ENCODE measurements at regions not wholly inside any gene's neighbourhood (a gene's known extent, or its start where the extent isn't known, plus 50 kb on each side); places are given as distances from the start of the nearest gene placed in this dataset.

DNA sequence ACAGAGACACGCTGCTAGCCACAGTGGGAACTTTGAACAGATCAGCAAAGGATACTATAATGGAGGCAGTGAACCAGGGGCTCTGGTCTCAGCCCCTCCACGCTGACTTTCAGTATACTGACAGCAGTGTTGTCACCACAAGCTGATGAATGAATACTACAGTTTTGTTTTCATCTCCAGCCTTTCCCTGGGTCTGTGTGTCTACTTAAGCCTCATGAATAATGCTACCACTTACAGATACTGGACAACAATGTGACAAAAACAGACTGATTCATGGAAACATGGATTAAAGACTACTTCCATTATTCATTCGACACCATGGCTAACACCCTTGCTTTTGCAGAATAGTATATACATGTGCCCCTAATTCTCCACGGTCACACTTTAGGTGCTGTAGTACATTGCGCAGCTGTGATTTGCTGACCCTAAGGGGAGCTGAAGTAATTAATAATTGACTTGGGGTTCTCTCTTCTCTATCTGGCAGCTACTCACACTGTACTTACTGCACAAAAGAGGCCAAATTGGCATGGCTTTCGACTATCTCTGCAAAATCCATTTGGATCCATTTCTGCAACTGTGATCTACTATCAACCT lies 203.2 kb upstream of the LYPLAL1 start:
- DNase-seq (ENCODE audit: low spot score) (no peak), FAIRE-seq (no peak)

DNA sequence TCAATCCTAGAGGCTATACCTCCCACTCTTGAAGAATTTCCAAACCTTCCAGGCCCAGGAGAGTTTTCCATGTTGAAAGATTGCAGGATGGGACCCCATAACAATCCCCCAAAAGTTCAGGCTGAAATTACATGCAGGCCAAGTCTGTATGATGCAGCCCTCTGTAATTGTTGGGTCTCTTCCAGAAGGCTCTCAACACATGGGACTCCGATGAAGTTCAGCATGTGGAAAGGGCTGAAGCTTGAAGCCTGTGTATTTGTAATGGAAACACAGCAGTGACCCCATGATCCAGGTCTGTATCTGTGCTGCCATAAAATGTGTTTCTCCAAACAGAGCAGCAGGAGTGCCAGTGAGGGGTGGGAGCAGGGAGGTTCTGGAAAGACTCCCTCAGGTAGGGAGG lies 202.5 kb upstream of the LYPLAL1 start:
- no peak for DNase-seq (ENCODE audit: low spot score)
- no peak for FAIRE-seq

DNA sequence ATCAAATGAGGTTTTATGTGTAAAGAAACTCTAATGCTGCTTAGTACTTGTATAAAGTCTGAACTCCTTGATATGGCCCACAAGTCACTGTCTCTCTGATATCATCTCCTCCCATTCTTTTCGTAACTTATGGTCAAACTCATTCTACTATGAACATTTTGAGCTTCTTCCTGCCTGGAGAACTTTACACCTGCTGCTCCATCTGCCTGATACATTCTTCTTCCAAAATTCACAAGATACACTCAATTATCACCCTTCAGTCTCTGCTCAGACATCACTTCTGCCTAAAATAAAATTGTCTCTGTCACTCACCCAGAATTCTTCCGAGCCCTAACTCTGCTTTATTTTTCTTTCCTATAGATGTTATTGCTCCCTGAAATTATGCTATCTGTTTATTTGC lies 192.8 kb upstream of the LYPLAL1 start:
- FAIRE-seq, result no peak
- no peak for DNase-seq (ENCODE audit: low spot score)

DNA sequence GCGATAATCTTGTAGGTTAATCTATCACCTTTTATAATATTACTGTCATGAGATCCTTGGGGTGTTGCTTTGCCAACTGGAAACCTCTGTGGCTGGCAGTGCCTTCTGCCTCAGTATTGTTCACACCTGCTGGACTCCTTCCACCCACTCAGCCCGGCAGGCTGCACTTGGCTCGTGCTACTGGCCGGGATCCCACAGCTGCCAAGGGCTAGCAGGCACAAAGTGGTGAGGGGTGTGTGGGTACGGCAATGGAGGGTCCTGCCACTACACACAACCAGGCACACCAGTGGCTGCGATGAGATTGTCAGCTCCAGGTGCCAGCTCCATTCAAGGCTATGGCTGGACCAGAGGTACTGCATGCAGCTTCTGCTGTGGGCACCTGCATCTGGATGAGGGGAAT lies 191.2 kb upstream of the LYPLAL1 start:
- DNase-seq (ENCODE audit: low spot score) (no peak), FAIRE-seq (no peak)

DNA sequence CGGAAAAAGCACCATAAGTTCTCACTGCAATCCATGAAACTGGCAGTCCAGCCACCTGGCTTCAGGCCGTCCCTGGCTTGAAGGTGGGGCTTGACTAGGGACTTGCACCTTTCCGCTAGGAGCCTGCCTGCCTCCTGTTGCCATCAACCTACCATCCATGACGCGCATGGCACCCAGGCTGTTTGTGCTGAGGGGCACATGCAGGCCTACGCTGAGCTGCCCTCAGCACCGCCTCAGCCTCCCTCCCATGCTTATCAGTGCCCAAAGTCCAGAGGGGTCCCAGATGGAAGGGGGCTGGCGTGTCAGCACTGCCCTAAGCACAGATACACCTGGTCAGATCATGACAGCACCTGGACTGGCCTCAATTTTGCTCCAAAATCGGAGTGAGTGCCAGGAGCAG lies 190.2 kb upstream of the LYPLAL1 start:
- FAIRE-seq (no peak), DNase-seq (ENCODE audit: low spot score) (no peak)

DNA sequence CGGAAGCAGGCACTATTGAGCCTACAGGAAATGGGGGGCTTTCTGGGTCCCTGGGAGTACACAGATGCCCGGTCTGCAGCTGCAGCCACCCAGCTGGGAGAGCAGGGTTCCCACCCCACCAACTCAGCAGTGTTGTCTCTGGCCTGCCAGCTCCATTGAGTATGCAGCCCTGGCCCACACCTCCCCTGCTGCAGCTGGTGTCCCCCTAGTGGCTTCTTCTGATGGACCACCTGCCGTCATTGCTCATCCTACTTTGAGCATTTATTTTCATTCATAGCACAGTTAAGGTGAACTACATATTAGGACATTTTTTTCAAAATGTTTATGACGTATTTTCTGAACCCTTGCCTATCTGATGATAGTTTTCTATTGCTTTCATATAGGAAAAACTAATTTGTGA lies 189.8 kb upstream of the LYPLAL1 start:
- FAIRE-seq, result no peak

DNA sequence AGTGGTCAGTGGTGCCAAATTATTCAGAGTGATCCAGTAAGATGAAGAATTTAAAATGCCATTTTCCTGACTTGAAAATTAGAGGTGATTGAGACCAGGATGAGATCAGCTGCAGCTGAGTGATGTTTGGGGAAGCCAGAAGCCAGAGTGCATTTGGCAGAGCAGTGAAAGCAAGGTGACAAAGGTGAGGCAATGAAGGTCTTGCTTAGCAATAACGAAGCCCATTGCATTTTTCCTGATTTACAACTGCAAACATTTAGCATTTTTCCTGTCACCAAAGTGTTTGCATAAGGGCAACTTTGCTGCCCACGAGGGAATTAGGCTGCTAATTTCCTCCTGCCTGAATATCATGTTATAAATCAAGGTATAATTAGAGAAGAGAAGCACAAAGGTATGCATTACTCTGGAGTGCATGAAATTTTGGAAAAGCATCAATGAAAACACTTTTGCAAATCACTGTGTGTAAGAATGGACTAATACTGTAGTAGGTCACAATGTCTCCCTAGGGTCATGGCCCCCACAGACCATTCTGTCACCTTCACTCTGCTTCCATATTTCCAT lies 188.2 kb upstream of the LYPLAL1 start:
- no peak for DNase-seq (ENCODE audit: low spot score)

More for the DNA sequence above, 189.8 kb upstream of the LYPLAL1 start:
- DNase-seq (ENCODE audit: low spot score), result no peak

DNA sequence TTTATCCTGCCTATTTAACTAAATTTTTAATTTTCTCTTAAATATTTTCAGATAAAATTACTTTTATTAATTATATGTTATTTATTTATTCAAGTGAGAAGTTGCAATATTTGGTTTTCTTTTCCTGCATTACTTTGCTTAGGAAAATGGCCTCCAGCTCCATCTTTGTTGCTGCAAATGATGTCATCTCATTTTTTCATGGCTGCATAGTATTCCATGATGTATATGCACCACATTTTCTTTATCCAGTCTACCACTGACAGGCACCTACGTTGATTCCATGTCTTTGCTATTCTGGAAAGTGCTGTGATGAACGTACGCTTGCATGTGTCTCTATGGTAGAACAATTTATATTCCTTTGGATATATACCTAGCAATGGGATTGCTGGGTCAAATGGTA lies 186.9 kb upstream of the LYPLAL1 start:
- DNase-seq (ENCODE audit: low spot score) (no peak), FAIRE-seq (no peak)

More for the DNA sequence above, 188.2 kb upstream of the LYPLAL1 start:
- no peak for FAIRE-seq

DNA sequence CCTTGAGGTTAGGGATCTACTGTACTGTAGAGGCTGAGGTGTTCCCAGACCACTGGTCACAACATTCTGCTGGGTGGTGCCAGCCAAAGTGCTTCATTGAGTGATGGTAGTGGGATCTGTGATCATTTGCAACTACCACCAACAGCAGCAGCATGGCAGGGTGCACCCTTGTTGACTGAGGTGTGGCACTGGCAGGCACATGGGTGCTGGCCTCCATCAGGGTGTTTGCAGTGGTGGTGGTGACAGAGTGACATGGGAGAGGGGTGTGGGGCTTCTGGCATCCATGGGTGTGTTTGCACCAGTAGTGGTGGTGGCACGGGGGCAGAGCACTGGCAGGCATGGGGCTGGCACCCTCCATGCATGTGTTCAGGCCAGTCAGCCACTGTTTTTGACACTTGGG lies 183.7 kb upstream of the LYPLAL1 start:
- DNase-seq (ENCODE audit: low spot score) (no peak), FAIRE-seq (peak; percentile 17)

DNA sequence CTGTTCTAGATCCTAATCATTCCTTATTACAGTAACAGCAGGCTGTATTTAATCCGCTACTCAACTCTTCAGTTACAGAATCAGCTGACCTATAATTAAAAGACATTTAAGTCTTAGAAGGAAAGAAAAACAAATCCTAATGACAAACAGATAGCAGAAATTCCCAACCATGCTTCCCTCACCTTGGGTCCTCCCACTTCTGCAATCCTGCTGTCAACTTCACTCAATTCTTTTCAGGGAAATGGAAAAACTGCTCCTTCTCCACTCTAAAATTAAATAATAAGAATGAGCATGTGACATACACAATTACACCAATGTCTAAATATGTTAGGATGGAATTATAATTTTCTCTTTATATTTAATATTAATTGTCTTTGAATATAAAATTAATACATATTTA lies 182.6 kb upstream of the LYPLAL1 start:
- FAIRE-seq (no peak), DNase-seq (ENCODE audit: low spot score) (no peak)

DNA sequence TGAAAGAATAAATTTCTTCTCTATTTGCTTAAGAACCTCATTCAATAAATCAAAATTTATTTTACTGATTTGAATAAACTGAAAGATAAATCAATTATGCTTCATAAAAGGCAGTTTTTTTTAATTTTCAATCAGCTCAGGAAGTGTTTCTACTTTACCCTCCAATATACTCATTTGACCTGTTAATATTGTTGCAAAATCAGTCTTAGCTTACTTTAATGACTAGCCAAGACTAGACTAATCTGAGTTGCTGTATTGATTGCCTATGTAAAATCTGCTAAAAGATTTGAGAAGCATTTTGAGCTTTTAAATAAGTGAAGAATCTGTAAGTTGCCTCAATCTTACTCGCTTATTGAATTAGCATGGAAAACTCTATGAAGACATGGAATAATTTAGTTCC lies 179.1 kb upstream of the LYPLAL1 start:
- FAIRE-seq (no peak), DNase-seq (ENCODE audit: low spot score) (no peak)

DNA sequence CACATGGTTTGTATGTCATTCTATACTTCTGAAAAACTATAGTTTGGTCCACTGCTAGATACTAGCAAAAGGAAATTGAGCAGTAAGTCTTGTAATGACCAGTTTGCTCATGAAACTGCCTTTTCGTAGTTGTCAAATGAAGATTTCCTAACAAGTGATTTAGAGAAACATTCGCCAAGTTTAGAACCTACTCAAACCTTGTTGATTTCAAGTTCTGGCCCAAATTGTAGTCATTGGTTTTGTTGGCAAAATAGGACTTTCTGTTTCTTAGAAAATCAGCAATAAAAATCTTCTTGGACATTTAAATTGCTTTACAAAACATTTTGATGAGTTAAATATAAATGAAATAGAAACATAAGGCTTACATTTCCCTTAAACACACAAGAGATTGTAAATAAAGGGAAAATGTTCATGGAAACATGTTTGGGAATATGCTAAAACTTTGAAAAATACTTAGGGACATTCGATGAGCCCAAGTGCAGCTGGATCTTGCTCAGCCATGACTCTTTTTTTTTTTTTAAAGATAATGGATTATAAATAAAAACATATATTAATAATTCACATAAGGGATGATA lies 178.5 kb upstream of the LYPLAL1 start:
- no peak for FAIRE-seq
- no peak for DNase-seq (ENCODE audit: low spot score)

DNA sequence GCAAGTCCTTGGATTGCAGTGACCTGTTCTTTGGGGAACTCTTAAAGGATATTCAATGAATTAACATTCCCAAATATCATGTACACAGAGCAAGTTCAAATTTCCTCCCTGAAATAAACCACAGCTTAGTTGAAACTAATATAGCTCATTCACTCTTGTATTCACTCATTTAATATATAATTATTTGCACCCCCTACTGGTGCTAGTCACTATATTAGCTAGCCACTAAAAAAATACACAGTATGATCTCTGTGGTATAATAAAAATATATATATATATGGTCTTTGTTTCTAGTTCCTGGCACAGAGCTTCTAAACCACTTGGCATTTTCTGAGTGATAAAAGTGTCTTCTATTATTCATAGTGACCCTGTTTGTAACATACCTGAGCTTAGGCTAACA lies 177.3 kb upstream of the LYPLAL1 start:
- DNase-seq (ENCODE audit: low spot score) (no peak), FAIRE-seq (no peak)

DNA sequence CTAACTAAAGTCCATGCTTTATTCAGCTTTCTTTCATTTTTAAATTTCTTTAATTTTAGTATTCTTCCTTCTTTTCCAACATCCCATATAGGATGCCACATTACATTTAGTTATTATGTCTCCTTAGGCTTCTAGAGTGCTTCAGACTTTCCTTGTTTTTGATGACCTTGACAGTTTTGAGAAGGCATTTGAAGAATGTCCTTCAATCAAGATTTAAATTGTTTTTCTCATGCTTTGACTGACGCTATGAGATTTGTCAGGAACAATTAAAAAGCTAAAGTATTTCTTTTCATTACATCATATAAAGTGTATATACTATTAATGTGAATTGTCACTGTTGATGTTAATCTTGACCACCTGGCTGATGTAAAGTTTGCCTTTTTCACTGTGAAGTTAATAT lies 173.7 kb upstream of the LYPLAL1 start:
- FAIRE-seq, result no peak

DNA sequence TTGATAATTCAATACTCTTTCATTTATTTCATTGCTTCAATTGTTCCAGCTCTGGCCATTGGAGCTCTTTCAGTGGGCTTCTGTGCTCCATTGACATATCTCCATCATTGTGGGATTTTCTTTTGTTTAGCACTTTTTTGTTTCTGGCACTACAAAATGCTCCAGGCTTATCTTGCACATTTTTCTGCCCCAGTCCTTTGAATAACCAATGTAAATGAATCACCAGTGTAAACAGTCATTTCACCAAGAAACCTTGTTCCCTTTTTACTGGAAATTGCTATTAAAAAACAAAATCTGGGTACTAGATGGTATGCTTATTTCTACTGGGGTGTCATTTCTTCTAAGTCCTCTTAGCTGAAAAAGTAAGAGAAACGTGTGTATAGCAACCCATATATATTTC lies 173.0 kb upstream of the LYPLAL1 start:
- FAIRE-seq (no peak), DNase-seq (ENCODE audit: low spot score) (no peak)

More for the DNA sequence above, 173.7 kb upstream of the LYPLAL1 start:
- no peak for DNase-seq (ENCODE audit: low spot score)

DNA sequence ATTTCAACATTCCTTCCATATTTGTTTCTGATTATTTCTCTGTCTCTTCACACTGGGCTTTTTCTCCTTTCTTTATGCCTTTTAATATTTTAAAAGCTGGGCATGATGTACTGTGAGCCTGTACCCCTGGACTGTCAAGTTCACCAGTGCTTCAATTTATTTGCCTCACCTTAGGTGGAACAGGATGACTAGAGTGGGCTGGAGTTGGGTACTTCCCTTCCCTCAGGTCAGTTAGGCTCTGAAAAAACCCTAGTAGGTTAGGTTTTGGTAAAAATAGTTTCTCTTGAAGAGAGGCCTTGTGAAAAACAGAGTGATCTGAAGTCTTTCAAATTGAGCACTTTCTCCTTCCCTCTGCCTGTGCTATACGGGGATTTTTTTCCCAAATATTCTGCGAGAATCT lies 163.0 kb upstream of the LYPLAL1 start:
- no peak for FAIRE-seq
- DNase-seq (ENCODE audit: low spot score), result no peak

DNA sequence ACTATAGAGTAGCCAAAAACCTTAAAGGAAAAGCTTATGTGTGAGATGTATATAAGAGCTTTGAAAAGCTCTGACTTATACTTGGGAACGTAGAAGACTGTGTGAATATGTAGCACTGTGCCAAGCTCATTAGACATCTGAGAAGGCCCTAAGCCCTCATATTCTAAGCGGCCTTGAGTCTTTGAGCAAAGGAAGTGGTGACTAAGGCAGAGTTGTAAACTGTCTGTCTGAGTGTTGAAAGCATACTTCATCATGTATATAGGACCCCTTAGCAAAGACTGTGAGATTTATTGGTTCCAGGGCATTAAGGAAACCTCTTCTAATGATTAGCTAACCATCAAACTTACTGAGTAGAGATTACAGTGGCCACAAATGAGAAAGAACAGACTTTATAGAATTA lies 153.3 kb upstream of the LYPLAL1 start:
- no peak for DNase-seq (ENCODE audit: low spot score)
- FAIRE-seq, result no peak

DNA sequence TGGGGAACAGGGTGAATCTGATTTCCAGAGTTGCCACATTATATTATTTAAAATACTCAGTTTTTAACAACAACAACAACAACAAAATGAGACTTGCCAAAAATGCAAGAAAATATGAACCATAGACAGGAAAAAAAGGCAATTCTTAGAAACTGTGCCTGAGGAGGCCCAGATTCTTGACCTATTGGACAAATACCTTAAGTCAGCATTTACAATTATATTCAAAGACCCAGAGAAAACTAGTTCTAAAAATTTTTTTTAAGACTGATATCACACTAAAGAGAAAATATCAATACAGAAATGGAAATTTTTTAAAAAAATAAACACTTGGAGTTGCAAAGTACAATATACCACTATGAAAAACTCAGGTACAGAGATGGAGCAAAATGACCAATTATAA lies 152.8 kb upstream of the LYPLAL1 start:
- DNase-seq (ENCODE audit: low spot score) (no peak), FAIRE-seq (no peak)

DNA sequence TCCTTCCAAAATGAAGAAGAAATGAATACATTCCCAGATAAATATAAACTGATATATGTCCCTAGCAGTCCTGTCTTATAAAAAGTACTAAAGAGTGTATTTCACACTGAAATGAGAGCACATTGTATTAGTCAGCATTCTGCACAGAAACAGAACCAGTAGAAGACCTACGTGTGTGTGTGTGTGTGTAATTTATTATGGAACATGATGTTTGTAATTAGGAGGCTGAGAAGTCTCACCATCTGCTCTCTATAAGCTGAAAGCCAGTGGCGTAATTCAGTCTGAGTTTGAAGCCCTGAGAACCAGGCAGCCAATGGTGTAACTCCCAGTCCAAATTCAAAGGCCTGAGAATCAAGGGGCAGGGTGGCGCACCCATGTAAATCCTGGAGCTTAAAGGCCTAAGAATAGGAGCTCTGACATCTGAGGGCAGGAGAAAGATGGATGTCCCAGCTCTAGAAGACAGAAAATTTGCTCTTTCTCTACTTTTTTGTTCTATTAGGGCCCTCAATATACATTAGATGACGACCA lies 146.5 kb upstream of the LYPLAL1 start:
- DNase-seq (ENCODE audit: low spot score) (no peak), FAIRE-seq (no peak)

DNA sequence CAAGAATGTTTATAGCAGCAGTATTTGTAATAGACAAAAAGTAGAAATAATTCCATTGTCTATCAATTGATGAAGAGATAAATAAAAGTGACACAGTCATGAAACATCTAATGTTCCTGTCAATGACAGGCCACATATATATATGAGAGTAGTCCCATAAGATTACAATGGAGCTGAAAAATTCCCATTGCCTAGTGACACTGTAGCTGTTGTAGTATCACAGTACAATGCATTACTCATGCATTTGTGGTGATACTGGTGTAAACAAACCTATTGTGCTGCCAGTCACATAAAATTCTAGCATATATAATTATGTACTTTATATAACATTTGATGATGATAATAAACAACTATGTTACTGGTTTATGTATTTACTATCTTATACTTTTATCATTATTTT lies 141.9 kb upstream of the LYPLAL1 start:
- FAIRE-seq (no peak), DNase-seq (ENCODE audit: low spot score) (no peak)

DNA sequence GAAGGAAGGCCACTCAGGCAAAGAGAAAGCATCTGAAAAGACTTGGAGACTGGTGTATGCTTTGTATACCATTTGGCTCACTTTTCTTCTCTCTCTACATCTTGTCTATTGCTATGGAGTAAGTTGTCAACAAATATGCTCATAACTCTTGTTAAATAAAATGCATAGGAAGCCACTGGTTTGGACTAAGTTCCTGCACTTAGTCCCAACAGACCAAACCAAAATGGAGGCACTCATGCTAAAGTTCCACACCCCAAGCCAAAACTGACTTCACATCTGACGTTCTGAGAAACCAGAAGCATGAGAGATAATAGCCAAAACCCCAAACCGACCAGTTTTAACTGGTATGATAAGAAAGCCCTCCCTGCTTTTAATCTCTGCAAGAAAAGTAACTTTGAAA lies 135.3 kb upstream of the LYPLAL1 start:
- DNase-seq (ENCODE audit: low spot score) (no peak), FAIRE-seq (no peak)

DNA sequence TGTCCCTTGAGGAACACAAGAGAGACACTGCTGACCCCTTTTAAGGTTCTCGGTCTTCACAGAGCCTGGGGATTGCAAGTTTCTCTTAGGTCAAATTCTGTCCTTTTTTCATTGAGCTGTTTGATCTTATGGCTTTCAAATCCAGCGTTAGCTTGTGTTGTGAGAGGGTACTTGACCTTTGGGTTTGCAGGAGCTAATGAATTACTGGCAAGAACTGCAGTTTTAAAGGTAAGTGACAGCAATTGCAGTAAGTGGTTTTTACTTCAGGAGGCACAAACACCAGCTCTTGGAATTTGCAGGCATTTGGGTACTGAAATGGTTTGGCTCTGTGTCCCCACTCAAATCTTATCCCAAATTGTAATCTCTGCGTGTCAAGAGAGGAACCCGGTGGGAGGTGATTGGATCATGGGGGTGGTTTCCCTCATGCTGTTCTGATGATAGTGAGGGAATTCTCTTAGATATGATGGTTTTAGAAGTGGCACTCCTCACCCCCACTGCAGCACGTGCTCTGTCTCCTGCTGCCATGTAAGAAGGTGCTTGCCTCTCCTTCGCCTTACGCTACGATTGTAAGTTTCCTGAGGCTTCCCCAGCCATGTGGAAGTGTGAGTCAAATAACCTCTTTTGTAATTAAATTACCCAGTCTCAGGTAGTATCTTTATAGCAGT lies 134.5 kb upstream of the LYPLAL1 start:
- DNase-seq (ENCODE audit: low spot score), result no peak
- FAIRE-seq, result no peak

DNA sequence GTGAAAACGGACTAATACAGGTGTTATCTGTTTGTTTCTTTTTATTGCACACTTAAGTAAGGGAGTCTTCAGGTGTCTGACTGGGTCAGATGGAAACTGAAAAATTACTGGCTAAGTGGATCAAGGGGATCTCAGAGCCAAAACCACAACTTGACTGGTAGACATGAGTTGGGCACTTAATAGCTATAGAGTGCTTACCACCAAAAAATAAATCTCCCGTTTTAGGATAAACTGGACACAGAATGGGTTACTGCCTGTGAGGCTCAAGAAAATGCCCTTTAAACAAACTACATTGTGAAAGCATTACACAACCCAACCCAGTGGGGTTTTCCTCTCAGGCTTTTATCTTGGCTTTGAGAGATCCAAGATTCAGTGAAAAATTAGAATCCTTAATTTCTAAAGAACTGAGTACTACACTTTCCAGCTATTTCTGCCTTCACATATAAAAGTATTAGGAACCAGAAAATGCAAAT lies 134.0 kb upstream of the LYPLAL1 start:
- DNase-seq (ENCODE audit: low spot score) (no peak), FAIRE-seq (no peak)

Data from urothelium cell line (cell line).